H9 (cell line): ENCODE measurements at regions not wholly inside any gene's neighbourhood (a gene's known extent, or its start where the extent isn't known, plus 50 kb on each side); places are given as distances from the start of the nearest gene placed in this dataset.

Source experiments
- DNase-seq: peaks from one replicate; pipeline ENCODE4 v3.0.0-alpha.2; 2017
- H2AFZ ChIP-seq: one replicate; pipeline ENCODE4 v1.6.1; 2013; ENCODE audit warnings: mild to moderate bottlenecking, low read length, control low read depth, moderate library complexity
- H2AK5ac ChIP-seq: 2 replicates; pipeline ENCODE4 v1.6.1; 2013; ENCODE audit warnings: low read length, control low read depth, mixed read lengths; ENCODE audit not compliant: insufficient read length
- H2BK120ac ChIP-seq: one replicate; pipeline ENCODE4 v1.6.1; 2013; ENCODE audit warnings: low read depth, mild to moderate bottlenecking, low read length, control low read depth, inconsistent platforms; ENCODE audit not compliant: poor library complexity, severe bottlenecking
- H2BK12ac ChIP-seq: 2 replicates; pipeline ENCODE4 v1.6.1; 2013; ENCODE audit warnings: low read length, control low read depth, mixed read lengths, low read depth; ENCODE audit not compliant: insufficient read length
- H2BK15ac ChIP-seq: 2 replicates; pipeline ENCODE4 v1.6.1; 2013; ENCODE audit warnings: low read depth, low read length, control low read depth
- H2BK20ac ChIP-seq: one replicate; pipeline ENCODE4 v1.6.1; 2013; ENCODE audit warnings: low read depth, mild to moderate bottlenecking, low read length, control low read depth, inconsistent platforms; ENCODE audit not compliant: poor library complexity, severe bottlenecking
- H2BK5ac ChIP-seq: 2 replicates; pipeline ENCODE4 v1.6.1; 2013; ENCODE audit warnings: low read length, control low read depth, mixed read lengths; ENCODE audit not compliant: insufficient read length
- H3K14ac ChIP-seq: 2 replicates; pipeline ENCODE4 v1.6.1; 2013; ENCODE audit warnings: low read length, control low read depth; ENCODE audit not compliant: insufficient read depth
- H3K18ac ChIP-seq: 2 replicates; pipeline ENCODE4 v1.6.1; 2013; ENCODE audit warnings: low read depth, mild to moderate bottlenecking, mixed read lengths, low read length, control low read depth; ENCODE audit not compliant: insufficient read length
- H3K23ac ChIP-seq: 2 replicates; pipeline ENCODE4 v1.6.1; 2013; ENCODE audit warnings: low read length, control low read depth, mixed read lengths, low read depth; ENCODE audit not compliant: insufficient read length
- H3K23me2 ChIP-seq: 2 replicates; pipeline ENCODE4 v1.6.1; 2013; ENCODE audit warnings: low read depth, mild to moderate bottlenecking, mixed read lengths, low read length, control low read depth; ENCODE audit not compliant: insufficient read length, poor library complexity, severe bottlenecking
- H3K27ac ChIP-seq: 2 replicates; pipeline ENCODE4 v1.5.1; 2013; ENCODE audit warnings: low read length, control low read depth, mixed read lengths, low read depth; ENCODE audit not compliant: insufficient read length
- H3K27me3 ChIP-seq: 2 replicates; pipeline ENCODE4 v1.6.1; 2013; ENCODE audit warnings: low read length, control low read depth, inconsistent platforms; ENCODE audit not compliant: insufficient read depth
- H3K4ac ChIP-seq: 2 replicates; pipeline ENCODE4 v1.6.1; 2013; ENCODE audit warnings: low read depth, mild to moderate bottlenecking, control low read depth, inconsistent platforms, low read length, moderate library complexity
- H3K4me1 ChIP-seq: 2 replicates; pipeline ENCODE4 v1.6.1; 2013; ENCODE audit warnings: low read length, control low read depth, inconsistent platforms; ENCODE audit not compliant: insufficient read depth
- H3K4me2 ChIP-seq: 2 replicates; pipeline ENCODE4 v1.6.1; 2013; ENCODE audit warnings: low read length, control low read depth, mixed read lengths; ENCODE audit not compliant: insufficient read length, insufficient read depth
- H3K56ac ChIP-seq: 2 replicates; pipeline ENCODE4 v1.6.1; 2013; ENCODE audit warnings: low read depth, mild to moderate bottlenecking, mixed read lengths, low read length, control low read depth; ENCODE audit not compliant: insufficient read length
- H3K79me1 ChIP-seq: 2 replicates; pipeline ENCODE4 v1.6.1; 2013; ENCODE audit warnings: low read depth, mild to moderate bottlenecking, moderate library complexity, low read length, control low read depth, inconsistent platforms; ENCODE audit not compliant: insufficient read depth, poor library complexity, severe bottlenecking
- H3K79me2 ChIP-seq: 2 replicates; pipeline ENCODE4 v1.6.1; 2013; ENCODE audit warnings: low read length, control low read depth, inconsistent platforms; ENCODE audit not compliant: insufficient read depth
- H3K9ac ChIP-seq: 2 replicates; pipeline ENCODE4 v1.6.1; 2013; ENCODE audit warnings: low read length, control low read depth, mixed read lengths; ENCODE audit not compliant: insufficient read length; ENCODE audit errors: extremely low read depth
- H3K9me3 ChIP-seq: one replicate; pipeline ENCODE4 v1.6.1; 2013; ENCODE audit warnings: low read depth, low read length, inconsistent platforms; ENCODE audit not compliant: control insufficient read depth
- H3T11ph ChIP-seq: one replicate; pipeline ENCODE4 v1.6.1; 2013; ENCODE audit warnings: mild to moderate bottlenecking, low read length, control low read depth, inconsistent platforms
- H4K20me1 ChIP-seq: one replicate; pipeline ENCODE4 v1.6.1; 2013; ENCODE audit not compliant: control insufficient read depth, insufficient read length, insufficient read depth
- H4K5ac ChIP-seq: 2 replicates; pipeline ENCODE4 v1.6.1; 2013; ENCODE audit warnings: low read depth, mild to moderate bottlenecking, mixed read lengths, low read length, control low read depth; ENCODE audit not compliant: insufficient read length
- H4K8ac ChIP-seq: replicated peaks from 2 replicates; pipeline ENCODE4 v1.6.1; 2013; ENCODE audit warnings: low read length, control low read depth, mixed read lengths, low read depth; ENCODE audit not compliant: insufficient read length
- H4K91ac ChIP-seq: 2 replicates; pipeline ENCODE4 v1.6.1; 2013; ENCODE audit warnings: low read depth, mild to moderate bottlenecking, moderate library complexity, mixed read lengths, low read length, control low read depth; ENCODE audit not compliant: insufficient read length
- H3K27ac Mint-ChIP-seq, 3 experiments: 2 replicates in 2 of 3; 3 replicates in 1 of 3; pipeline ENCODE4 v1.8.0; 2020 to 2021; ENCODE audit warnings: mixed read lengths in 3 of 3, mild to moderate bottlenecking in 1 of 3, moderate library complexity in 1 of 3
- H3K27me3 Mint-ChIP-seq: 2 replicates; pipeline ENCODE4 v1.8.0; 2021; ENCODE audit warnings: low read depth, mild to moderate bottlenecking, moderate library complexity, mixed read lengths
- H3K36me3 Mint-ChIP-seq, 3 experiments: 2 replicates in 2 of 3; 3 replicates in 1 of 3; pipeline ENCODE4 v1.8.0; 2020 to 2021; ENCODE audit warnings: low read depth in 3 of 3, mixed read lengths in 3 of 3; ENCODE audit not compliant: insufficient read depth in 1 of 3
- H3K4me1 Mint-ChIP-seq, 2 experiments: 2 replicates each; pipeline ENCODE4 v1.8.0; 2020; ENCODE audit warnings: mixed read lengths in 2 of 2
- H3K4me3 Mint-ChIP-seq, 2 experiments: 2 replicates in 1 of 2; 3 replicates in 1 of 2; pipeline ENCODE4 v1.8.0; 2020 to 2021; ENCODE audit warnings: mild to moderate bottlenecking in 2 of 2, mixed read lengths in 2 of 2, moderate library complexity in 1 of 2
- H3K9me3 Mint-ChIP-seq, 2 experiments: 2 replicates in 1 of 2; 3 replicates in 1 of 2; pipeline ENCODE4 v1.8.0; 2020; ENCODE audit warnings: mild to moderate bottlenecking in 2 of 2, mixed read lengths in 2 of 2, moderate library complexity in 1 of 2
- WGBS: extraction: QIAGEN DNeasy Blood & Tissue Kit; methylation state at CpG from one replicate; pipeline ENCODE4 v1.1.7; 2013; ENCODE audit warnings: missing lambda C conversion rate, low lambda C conversion rate, mixed read lengths; ENCODE audit not compliant: insufficient read length; ENCODE audit errors: extremely low coverage; 5-methylcytosine and 5-hydroxymethylcytosine counted together
- TF ChIP-seq, protein P1 (sequence below): fragments of 200-600 bp; sonication (generic); conservative IDR thresholded peaks from 3 replicates; pipeline ENCODE4 v1.8.0; 2021; ENCODE audit warnings: antibody characterized with exemption, mild to moderate bottlenecking

- Mint-ChIP-seq H3K4me3 (no peak overlapping the region), H3K4me1 (peaks cover 5 to 18% of the 10 kb centered on the region in 2 experiments; a peak in 3 of 4 replicates), H3K27ac (peak overlapping the region in 1 of 3 experiments; percentile 81; a peak in 1 of 7 replicates), H3K36me3 (peaks cover 3 to 6% (median 4%) of the 10 kb centered on the region in 3 experiments; a peak in 4 of 7 replicates), H3K27me3 (no peaks in the 10 kb centered on the region), H3K9me3 (peaks cover 0 to 4% of the 10 kb centered on the region in 2 experiments; a peak in 4 of 5 replicates)
- Histone ChIP-seq H2AFZ (no peak overlapping the region), H3K79me1 (no peaks in the 10 kb centered on the region), H3K14ac (no peak overlapping the region), H2BK12ac (no peak overlapping the region), H2AK5ac (no peak overlapping the region), H3K4me1 (no peaks in the 10 kb centered on the region; the same call in 1 of the 2 replicates), H2BK20ac (no peak overlapping the region), H3K9me3 (no peaks in the 10 kb centered on the region), H3K56ac (no peak overlapping the region), H3K4me2 (no peak overlapping the region), H3K18ac (no peak overlapping the region), H3K27ac (no peak overlapping the region), H3K27me3 (no peaks in the 10 kb centered on the region), H3K23me2 (no peaks in the 10 kb centered on the region), H4K91ac (no peak overlapping the region), H2BK5ac (no peak overlapping the region), H3K9ac (no peak overlapping the region), H4K5ac (no peak overlapping the region), H3K79me2 (no peaks in the 10 kb centered on the region), H3K4ac (no peak overlapping the region), H3K23ac (no peak overlapping the region), H4K20me1 (no peaks in the 10 kb centered on the region), H4K8ac (no peak overlapping the region), H3T11ph (no peak overlapping the region), H2BK120ac (no peak overlapping the region), H2BK15ac (no peak overlapping the region)
- no CpG with 5 or more reads among the region's 7 CpGs for WGBS
- TF ChIP-seq, protein P1, sequence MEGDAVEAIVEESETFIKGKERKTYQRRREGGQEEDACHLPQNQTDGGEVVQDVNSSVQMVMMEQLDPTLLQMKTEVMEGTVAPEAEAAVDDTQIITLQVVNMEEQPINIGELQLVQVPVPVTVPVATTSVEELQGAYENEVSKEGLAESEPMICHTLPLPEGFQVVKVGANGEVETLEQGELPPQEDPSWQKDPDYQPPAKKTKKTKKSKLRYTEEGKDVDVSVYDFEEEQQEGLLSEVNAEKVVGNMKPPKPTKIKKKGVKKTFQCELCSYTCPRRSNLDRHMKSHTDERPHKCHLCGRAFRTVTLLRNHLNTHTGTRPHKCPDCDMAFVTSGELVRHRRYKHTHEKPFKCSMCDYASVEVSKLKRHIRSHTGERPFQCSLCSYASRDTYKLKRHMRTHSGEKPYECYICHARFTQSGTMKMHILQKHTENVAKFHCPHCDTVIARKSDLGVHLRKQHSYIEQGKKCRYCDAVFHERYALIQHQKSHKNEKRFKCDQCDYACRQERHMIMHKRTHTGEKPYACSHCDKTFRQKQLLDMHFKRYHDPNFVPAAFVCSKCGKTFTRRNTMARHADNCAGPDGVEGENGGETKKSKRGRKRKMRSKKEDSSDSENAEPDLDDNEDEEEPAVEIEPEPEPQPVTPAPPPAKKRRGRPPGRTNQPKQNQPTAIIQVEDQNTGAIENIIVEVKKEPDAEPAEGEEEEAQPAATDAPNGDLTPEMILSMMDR: no peak
- no peak for DNase-seq
These were observed 311.7 kb upstream of the NEBL start for GRCh38 chr10:21208666-21209316.
